Muscle of leg (tissue), 3 donors: ENCODE measurements at regions not wholly inside any gene's neighbourhood (a gene's known extent, or its start where the extent isn't known, plus 50 kb on each side); places are given as distances from the start of the nearest gene placed in this dataset.
A peak's percentile ranks its signal among the peaks of the same experiment; 100 is the strongest.

Source experiments
- DNase-seq: peaks from one replicate; pipeline ENCODE4 v3.0.0; 2013
- H3K27ac ChIP-seq: one replicate; pipeline ENCODE4 v1.5.1; 2013; ENCODE audit warnings: mild to moderate bottlenecking, low read length, control low read depth
- H3K27me3 ChIP-seq: one replicate; pipeline ENCODE4 v1.6.1; 2013; ENCODE audit warnings: low read length; ENCODE audit not compliant: control insufficient read depth, insufficient read depth
- H3K36me3 ChIP-seq: one replicate; pipeline ENCODE4 v1.6.1; 2013; ENCODE audit warnings: low read length; ENCODE audit not compliant: control insufficient read depth, insufficient read depth
- H3K4me1 ChIP-seq: one replicate; pipeline ENCODE4 v1.6.1; 2013; ENCODE audit warnings: low read length; ENCODE audit not compliant: control insufficient read depth, insufficient read depth
- H3K4me3 ChIP-seq: one replicate; pipeline ENCODE4 v1.5.1; 2013; ENCODE audit warnings: low read length, control low read depth
- H3K9me3 ChIP-seq: replicated peaks from 2 replicates; pipeline ENCODE4 v1.6.1; 2013; ENCODE audit warnings: low read depth, low read length; ENCODE audit not compliant: control insufficient read depth
- WGBS: methylation state at CpG from one replicate; pipeline ENCODE4 v1.1.5; 2013; ENCODE audit warnings: missing lambda C conversion rate; ENCODE audit not compliant: insufficient coverage; 5-methylcytosine and 5-hydroxymethylcytosine counted together

DNA sequence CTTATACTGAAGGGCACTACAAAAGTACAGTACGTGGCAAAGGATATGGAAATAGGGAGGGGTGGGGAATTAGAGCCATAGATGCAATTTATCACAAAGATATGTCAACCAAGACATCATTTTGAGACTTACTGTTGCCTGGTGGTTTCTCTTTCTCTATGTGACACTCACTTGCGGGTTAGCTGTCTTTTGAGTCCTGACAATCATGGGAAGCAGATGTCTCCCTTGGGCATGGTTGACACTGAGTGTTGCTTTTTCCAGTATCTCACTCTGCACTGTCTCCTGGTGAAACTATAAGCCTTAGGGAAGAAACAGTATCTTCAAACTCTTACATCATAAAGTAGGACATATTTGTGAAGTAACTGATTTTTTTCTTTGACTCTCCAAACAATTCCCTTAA, 383.5 kb upstream of the LCORL start:
- Histone ChIP-seq H3K27me3 (no peaks in the 10 kb centered on the region), H3K9me3 (no peaks in the 10 kb centered on the region), H3K4me3 (no peak overlapping the region), H3K27ac (no peak overlapping the region), H3K4me1 (no peaks in the 10 kb centered on the region), H3K36me3 (no peaks in the 10 kb centered on the region)
- DNase-seq: no peak
- 100% methylated on average over 1 of the region's 2 CpGs for WGBS

DNA sequence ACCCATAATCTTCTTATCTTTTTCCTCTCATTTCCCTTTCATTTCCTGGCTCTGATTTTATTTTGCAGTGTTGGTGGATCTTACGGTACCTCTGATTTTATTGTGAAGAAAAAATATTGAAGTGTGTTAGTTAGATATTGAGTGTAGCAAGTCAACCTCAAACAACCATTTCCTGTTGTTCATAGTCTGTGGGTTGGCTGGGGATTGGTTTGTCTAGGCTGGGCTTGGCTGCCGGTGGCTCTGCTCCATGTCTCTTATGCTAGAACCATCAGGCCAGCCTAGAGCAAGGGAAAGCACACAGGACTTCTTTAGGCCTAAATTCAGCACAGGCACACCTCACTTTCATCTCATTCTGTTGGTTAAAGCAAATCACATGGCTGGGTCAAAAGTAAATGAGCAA, 383.1 kb upstream of the LCORL start:
- Histone ChIP-seq H3K4me3 (no peak overlapping the region), H3K27ac (no peak overlapping the region), H3K4me1 (no peaks in the 10 kb centered on the region), H3K36me3 (no peaks in the 10 kb centered on the region), H3K27me3 (no peaks in the 10 kb centered on the region), H3K9me3 (no peaks in the 10 kb centered on the region)
- no CpG with 5 or more reads among the region's 2 CpGs for WGBS
- DNase-seq: no peak

DNA sequence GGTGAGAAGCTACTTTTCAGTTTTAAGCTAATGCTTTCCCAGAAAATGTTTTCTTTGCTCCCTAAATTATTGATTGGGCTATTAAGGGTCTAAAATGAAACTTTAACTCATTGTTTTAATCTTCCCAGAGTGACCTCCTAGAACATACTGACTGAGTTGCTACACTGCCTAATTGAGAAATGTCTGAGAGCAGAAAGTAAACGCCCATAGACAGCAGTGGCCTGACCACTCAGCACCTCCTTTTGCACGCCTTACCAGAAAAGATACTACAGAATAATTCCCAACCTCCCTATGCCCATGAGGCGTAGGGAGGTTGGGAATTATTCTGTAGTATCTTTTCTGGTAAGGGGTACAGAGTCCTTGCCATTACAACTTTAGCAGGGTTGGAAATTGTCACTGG, 381.8 kb upstream of the LCORL start:
- H3K9me3 ChIP-seq: no peaks in the 10 kb centered on the region
- no peaks in the 10 kb centered on the region for H3K36me3 ChIP-seq
- no peaks in the 10 kb centered on the region for H3K27me3 ChIP-seq
- WGBS: no CpG with 5 or more reads among the region's 3 CpGs
- H3K27ac ChIP-seq: no peak overlapping the region
- H3K4me1 ChIP-seq: no peaks in the 10 kb centered on the region
- no peak for DNase-seq
- H3K4me3 ChIP-seq: no peak overlapping the region

DNA sequence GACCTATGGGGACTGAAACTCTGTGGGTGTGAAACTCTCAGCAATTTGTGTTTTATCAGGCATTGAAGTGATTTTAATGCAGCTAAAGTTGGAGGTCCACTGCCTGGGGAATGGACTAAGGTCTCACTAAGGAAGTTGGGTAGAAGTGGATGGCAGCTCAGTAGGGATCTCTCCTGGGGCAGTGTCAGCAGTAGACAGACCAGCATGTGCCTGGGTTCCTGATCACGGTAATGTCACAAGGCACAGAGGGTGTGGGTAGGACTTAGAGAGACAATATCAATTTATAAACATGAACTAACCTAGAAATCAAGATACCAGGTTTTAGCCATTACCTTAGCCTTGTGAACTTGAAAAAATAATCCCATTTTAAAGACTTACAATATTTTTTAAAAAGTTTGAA, 380.3 kb upstream of the LCORL start:
- no peaks in the 10 kb centered on the region for H3K27me3 ChIP-seq
- no peaks in the 10 kb centered on the region for H3K36me3 ChIP-seq
- no CpG with 5 or more reads among the region's 1 CpG for WGBS

DNA sequence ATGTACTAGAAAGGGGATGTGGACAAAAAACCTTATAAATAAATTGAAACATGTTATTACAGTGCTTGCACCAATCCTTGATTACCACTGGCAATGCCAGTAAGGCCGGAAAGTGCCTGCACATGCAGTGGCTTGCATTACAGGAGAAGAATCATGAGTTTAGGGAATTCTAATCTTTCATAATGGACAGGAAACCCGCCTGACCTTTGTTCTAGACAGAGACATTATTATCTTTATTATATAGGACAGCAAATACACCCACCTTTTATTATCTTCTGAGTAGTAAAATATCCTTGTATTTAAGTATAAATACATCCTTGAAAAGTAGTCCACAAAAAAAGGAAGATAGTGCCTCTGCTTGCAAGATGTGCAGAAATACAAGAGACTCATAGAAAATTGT, 379.9 kb upstream of the LCORL start:
- H3K4me3 ChIP-seq: no peak overlapping the region
- no CpG with 5 or more reads among the region's 2 CpGs for WGBS

More for the DNA sequence above, 380.3 kb upstream of the LCORL start:
- H3K4me1 ChIP-seq: no peaks in the 10 kb centered on the region
- DNase-seq: no peak
- no peak overlapping the region for H3K27ac ChIP-seq
- no peak overlapping the region for H3K4me3 ChIP-seq
- no peaks in the 10 kb centered on the region for H3K9me3 ChIP-seq

DNA sequence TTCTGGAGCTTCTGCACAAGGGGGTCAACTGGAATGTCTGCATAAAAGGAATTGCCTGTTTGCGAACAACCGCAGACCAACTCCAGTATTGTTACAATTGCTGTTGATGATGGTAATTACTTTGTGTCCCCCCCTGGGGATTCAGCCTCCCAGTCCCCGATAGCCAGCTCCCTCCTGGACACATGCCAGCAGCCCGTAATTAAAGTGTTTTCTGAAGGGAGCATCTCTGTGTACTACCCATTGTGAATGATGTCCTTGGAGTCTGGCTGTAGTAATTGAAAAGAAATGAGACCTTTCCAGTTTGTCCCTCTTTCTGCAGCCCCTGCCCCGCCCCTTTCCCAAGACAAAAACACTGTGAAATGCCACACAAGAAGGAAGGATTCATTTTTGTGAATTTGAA, 377.1 kb upstream of the LCORL start:
- no peaks in the 10 kb centered on the region for H3K27me3 ChIP-seq
- H3K4me1 ChIP-seq: no peaks in the 10 kb centered on the region
- 10% methylated on average over 2 of the region's 5 CpGs for WGBS
- H3K36me3 ChIP-seq: no peaks in the 10 kb centered on the region
- H3K9me3 ChIP-seq: no peaks in the 10 kb centered on the region
- no peak overlapping the region for H3K4me3 ChIP-seq
- peak; percentile 7 for DNase-seq
- no peak overlapping the region for H3K27ac ChIP-seq

More for the DNA sequence above, 379.9 kb upstream of the LCORL start:
- Histone ChIP-seq H3K36me3 (no peaks in the 10 kb centered on the region), H3K4me1 (no peaks in the 10 kb centered on the region), H3K9me3 (no peaks in the 10 kb centered on the region), H3K27me3 (no peaks in the 10 kb centered on the region), H3K27ac (no peak overlapping the region)
- DNase-seq: no peak

DNA sequence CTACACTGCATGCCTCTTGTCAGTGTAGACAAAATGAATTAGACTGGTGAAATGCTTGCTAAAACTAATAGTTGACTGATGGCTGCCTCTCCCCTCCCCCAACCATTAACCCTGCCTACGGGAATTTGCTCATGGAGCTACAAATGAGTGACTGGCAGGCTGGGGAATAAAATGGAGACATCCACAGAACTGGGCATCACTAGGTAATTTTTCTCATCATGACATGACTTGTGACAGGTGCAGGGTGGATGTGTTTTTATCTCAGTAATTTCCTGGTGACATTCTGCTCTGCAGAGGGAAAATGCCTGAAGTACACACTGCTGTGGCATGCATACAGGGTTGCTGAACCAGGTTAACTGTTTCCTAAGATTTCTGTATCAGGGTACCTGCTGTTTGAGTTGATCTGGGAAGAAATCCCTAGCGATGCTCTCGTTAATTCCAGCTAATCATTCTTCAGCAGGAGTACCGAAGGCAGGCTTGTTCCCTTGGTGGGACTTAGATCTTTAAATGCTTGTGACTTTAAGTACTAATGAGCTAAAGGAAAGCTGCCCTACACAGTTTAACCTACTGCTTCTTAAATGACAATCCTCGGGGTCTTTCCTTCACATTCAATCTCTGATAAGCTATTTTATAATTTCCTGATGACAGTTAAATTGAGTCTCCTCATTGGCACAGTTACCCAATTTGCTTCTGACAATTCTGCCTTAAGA, 376.3 kb upstream of the LCORL start:
- Histone ChIP-seq H3K4me1 (no peaks in the 10 kb centered on the region), H3K9me3 (no peaks in the 10 kb centered on the region), H3K36me3 (no peaks in the 10 kb centered on the region), H3K27ac (no peak overlapping the region), H3K27me3 (no peaks in the 10 kb centered on the region), H3K4me3 (no peak overlapping the region)
- WGBS: 80% methylated on average over 1 of the region's 5 CpGs
- DNase-seq: no peak

DNA sequence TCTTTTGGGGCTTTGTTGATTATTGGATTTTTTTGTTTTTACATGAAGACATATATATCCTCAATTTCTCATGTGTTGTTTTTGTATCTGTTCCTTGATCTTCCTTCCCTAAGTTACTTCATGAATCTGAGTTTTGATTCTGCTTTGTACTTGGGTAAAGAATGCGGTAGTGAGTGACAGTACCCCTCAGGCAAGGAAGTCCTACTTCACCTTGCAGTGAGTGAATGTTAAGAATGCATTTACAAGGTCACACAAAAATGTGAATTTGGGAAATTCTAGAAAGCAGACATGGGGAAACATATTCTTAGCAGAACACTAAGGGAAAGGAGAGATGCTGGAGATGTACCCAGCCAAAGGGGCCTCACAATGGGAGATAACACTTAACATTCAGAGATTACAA, 373.1 kb upstream of the LCORL start:
- Histone ChIP-seq H3K9me3 (no peaks in the 10 kb centered on the region), H3K4me3 (no peak overlapping the region), H3K36me3 (no peaks in the 10 kb centered on the region), H3K4me1 (no peaks in the 10 kb centered on the region), H3K27ac (no peak overlapping the region), H3K27me3 (no peaks in the 10 kb centered on the region)
- DNase-seq: no peak
- WGBS: no CpG with 5 or more reads among the region's 1 CpG

DNA sequence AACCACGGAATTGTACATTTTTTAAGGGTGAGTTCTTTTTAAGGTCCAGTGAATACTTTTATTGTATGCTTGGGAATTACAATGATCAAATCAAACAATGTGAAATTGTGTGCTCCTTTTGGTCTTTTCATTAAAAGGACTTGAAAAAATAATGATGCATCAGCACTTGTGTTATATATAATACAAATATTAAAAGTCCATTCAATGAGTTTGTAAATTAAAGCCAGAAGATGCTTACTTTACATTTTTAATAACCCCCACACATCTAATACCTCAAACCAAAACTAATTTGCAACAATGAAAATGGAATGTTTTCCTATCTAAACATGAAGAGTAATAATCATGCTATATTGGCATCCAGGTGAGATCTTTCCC, 369.8 kb upstream of the LCORL start:
- no CpG with 5 or more reads among the region's 1 CpG for WGBS
- no peak overlapping the region for H3K4me3 ChIP-seq

DNA sequence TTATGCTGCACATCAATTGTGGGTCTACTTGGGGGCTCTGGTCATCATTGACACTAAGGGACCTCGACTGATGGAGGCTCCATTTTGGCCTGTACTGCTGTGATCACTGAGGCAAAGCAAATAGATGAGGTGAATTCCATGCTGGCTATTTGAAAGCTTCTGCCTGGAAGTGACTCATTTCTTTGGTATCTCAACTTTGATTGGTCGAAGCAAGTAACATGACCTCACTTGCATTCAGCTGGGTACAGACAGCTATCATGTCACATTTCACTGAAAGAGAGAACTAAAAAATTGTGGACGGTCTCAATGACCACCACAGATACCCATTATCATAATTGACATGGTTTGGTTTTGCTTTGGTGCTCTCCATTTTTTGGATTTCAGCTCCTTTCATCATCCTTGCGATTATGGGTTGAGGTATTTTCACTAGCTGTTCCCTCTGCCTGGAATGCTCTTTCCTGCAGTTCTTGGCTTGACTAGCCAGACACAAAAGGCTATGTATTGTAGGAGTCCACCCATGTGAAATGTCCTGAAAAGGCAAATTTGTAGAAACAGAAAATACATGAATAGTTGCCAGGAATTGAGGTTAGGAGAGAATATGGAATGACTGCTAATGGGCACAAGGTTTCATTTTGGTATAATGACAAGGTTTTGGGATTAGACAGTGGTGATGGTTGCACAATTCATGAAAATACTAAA, 369.2 kb upstream of the LCORL start:
- Histone ChIP-seq H3K9me3 (no peaks in the 10 kb centered on the region), H3K27ac (no peak overlapping the region), H3K36me3 (no peaks in the 10 kb centered on the region), H3K4me1 (no peaks in the 10 kb centered on the region), H3K4me3 (no peak overlapping the region), H3K27me3 (no peaks in the 10 kb centered on the region)
- DNase-seq: no peak
- WGBS: 81% methylated on average over 3 of the region's 4 CpGs

More for the DNA sequence above, 369.8 kb upstream of the LCORL start:
- Histone ChIP-seq H3K27me3 (no peaks in the 10 kb centered on the region), H3K9me3 (no peaks in the 10 kb centered on the region), H3K4me1 (no peaks in the 10 kb centered on the region), H3K36me3 (no peaks in the 10 kb centered on the region), H3K27ac (no peak overlapping the region)
- DNase-seq: no peak
